A673 (cell line): ENCODE measurements at regions not wholly inside any gene's neighbourhood (a gene's known extent, or its start where the extent isn't known, plus 50 kb on each side); places are given as distances from the start of the nearest gene placed in this dataset.

Source experiments
- BruUV-seq: library from RNA; stranded (reverse); fragments of 400-500 nt; replicated peaks from 2 replicates; lab custom pipeline; 2021; lab: Mats Ljungman, UMichigan
- CTCF ChIA-PET: fragments of 300-600 bp; sonication (Branson Sonifier 250); formaldehyde crosslinking; loops from one replicate; lab custom pipeline; 2022; ENCODE audit warnings: antibody characterized with exemption; lab: Charles Lee
- POLR2A ChIA-PET: fragments of 300-600 bp; sonication (Branson Sonifier 250); formaldehyde crosslinking; loops from one replicate; lab custom pipeline; 2022; ENCODE audit warnings: antibody characterized with exemption; ENCODE audit not compliant: low non-redundant PET; lab: Charles Lee
- DNase-seq: peaks from one replicate; pipeline ENCODE4 v3.0.0-alpha.2; 2015; ENCODE audit warnings: low spot score
- H3K27ac ChIP-seq: fragments of 200-600 bp; sonication (generic); 2 replicates; pipeline ENCODE4 v1.5.1; 2016; ENCODE audit warnings: mixed run types, low read depth, mild to moderate bottlenecking, mixed read lengths, antibody characterized with exemption, low read length; ENCODE audit not compliant: poor library complexity, severe bottlenecking
- H3K27me3 ChIP-seq: fragments of 200-600 bp; sonication (generic); replicated peaks from 2 replicates; pipeline ENCODE4 v1.6.1; 2017; ENCODE audit warnings: mixed run types, low read depth, mild to moderate bottlenecking, mixed read lengths, antibody characterized with exemption, low read length; ENCODE audit not compliant: insufficient read depth, poor library complexity
- H3K36me3 ChIP-seq: fragments of 200-600 bp; sonication (generic); 2 replicates; pipeline ENCODE4 v1.6.1; 2016; ENCODE audit warnings: mixed run types, mild to moderate bottlenecking, mixed read lengths, antibody characterized with exemption, low read length; ENCODE audit not compliant: insufficient read depth, poor library complexity, severe bottlenecking
- H3K4me1 ChIP-seq: fragments of 200-600 bp; sonication (generic); 2 replicates; pipeline ENCODE4 v1.6.1; 2017; ENCODE audit warnings: mixed run types, mild to moderate bottlenecking, mixed read lengths, antibody characterized with exemption, low read length; ENCODE audit not compliant: insufficient read depth, poor library complexity, severe bottlenecking
- H3K4me3 ChIP-seq: fragments of 200-600 bp; sonication (generic); 2 replicates; pipeline ENCODE4 v1.5.1; 2016; ENCODE audit warnings: low read depth, mixed run types, mild to moderate bottlenecking, mixed read lengths, low read length; ENCODE audit not compliant: poor library complexity, severe bottlenecking
- H3K9me3 ChIP-seq: fragments of 200-600 bp; sonication (generic); 2 replicates; pipeline ENCODE4 v1.6.1; 2016; ENCODE audit warnings: mixed run types, low read depth, mild to moderate bottlenecking, mixed read lengths, antibody characterized with exemption, low read length; ENCODE audit not compliant: poor library complexity, severe bottlenecking
- EZH2 ChIP-seq: fragments of 200-600 bp; sonication (generic); IDR thresholded peaks from 2 replicates; pipeline ENCODE4 v1.6.1; 2017; ENCODE audit warnings: borderline replicate concordance, low read depth, mild to moderate bottlenecking, mixed read lengths, antibody characterized with exemption, low read length; ENCODE audit not compliant: poor library complexity, severe bottlenecking
- intact Hi-C: fragments of 100-400 bp; cut with micrococcal nuclease; formaldehyde crosslinking; loops from one replicate; pipeline ENCODE4 v1.10.0; 2022; ENCODE audit not compliant: unreplicated experiment
- TF ChIP-seq, protein P1 (sequence below): fragments of 300-800, 200-600 bp; sonication (generic); conservative IDR thresholded peaks from 2 replicates; pipeline ENCODE4 v1.5.1; 2017; ENCODE audit warnings: low read depth, mild to moderate bottlenecking, antibody characterized with exemption, low read length, moderate library complexity, mixed read lengths

DNA sequence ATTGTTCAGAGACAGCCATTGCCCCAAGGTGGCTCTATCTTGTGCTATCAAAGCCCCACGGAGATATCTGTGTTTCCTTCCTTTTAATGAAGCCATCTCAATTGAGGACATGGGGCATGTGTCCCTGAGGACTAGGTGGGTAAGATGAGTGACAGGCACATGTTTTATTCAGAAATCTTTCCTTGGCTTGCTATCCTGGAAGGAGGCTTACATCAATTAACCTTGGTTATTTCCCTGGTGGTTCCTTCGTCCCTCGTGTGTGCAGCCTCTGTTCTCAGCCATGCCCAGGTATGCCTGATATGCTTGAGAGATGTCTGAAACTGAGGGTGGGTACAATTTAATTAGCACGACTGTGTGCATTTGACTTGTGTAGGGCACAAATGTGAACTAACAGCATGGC, 102.2 kb upstream of the TUT7 start:
- Histone ChIP-seq H3K36me3 (no peaks in the 10 kb centered on the region), H3K9me3 (no peaks in the 10 kb centered on the region), H3K4me1 (peaks cover 47% of the 10 kb centered on the region), H3K27ac (no peak overlapping the region), H3K4me3 (no peak overlapping the region), H3K27me3 (no peaks in the 10 kb centered on the region)
- no TSS peak for BruUV-seq
- intact Hi-C loops, result no loop called here
- ChIA-PET POLR2A (no interaction called here), CTCF (no interaction called here)
- TF ChIP-seq, protein P1, sequence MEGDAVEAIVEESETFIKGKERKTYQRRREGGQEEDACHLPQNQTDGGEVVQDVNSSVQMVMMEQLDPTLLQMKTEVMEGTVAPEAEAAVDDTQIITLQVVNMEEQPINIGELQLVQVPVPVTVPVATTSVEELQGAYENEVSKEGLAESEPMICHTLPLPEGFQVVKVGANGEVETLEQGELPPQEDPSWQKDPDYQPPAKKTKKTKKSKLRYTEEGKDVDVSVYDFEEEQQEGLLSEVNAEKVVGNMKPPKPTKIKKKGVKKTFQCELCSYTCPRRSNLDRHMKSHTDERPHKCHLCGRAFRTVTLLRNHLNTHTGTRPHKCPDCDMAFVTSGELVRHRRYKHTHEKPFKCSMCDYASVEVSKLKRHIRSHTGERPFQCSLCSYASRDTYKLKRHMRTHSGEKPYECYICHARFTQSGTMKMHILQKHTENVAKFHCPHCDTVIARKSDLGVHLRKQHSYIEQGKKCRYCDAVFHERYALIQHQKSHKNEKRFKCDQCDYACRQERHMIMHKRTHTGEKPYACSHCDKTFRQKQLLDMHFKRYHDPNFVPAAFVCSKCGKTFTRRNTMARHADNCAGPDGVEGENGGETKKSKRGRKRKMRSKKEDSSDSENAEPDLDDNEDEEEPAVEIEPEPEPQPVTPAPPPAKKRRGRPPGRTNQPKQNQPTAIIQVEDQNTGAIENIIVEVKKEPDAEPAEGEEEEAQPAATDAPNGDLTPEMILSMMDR, result no peak
- TF ChIP-seq EZH2, result no peak
- no peak for DNase-seq

DNA sequence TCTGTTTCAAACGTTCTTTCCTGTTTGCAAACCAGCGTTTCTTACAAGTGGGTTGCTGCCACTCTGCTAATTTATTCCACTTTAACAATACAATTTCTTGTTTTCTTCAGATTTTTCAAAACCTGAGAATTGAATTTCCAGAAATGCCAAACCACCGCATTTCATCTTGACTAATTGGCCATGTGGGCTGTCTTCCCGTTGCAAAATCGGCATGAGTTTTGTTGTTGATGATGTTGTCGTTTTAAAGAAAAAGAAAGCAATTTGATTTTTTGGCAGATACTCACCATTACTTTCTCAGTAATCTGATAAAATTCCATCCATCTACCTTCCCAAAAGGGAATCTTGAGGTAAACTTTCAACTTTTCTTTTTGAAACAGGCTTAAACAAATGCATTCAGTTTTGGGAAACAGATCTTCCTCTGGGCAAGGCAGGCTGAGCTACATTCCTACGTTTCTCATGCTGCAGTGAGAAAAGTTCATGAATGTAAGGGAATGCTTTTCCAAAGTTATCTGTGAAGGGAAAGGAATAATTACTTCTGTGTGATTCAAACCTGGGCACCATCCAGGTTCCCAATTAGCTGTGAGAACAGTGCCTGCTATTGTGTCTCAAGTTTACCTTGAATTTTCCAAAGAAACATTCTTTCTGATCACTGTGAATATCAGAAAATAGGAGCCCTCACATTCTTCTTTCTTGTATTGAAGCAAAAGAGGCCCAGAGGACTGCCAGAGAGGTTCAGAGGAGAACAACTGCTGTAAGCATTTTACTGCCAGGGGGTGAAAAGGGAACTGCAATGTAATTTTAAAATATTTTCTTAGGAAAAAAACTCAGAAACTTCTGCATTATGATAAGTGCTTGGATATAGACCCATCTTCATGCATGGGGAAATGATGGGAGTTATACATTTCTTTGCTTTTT, 100.7 kb upstream of the TUT7 start:
- Histone ChIP-seq H3K4me3 (no peak overlapping the region), H3K36me3 (no peaks in the 10 kb centered on the region), H3K4me1 (peaks cover 36% of the 10 kb centered on the region), H3K27ac (no peak overlapping the region), H3K27me3 (no peaks in the 10 kb centered on the region), H3K9me3 (no peaks in the 10 kb centered on the region)
- DNase-seq, result no peak
- ChIA-PET POLR2A (no interaction called here), CTCF (no interaction called here)
- intact Hi-C loops, result no loop called here
- BruUV-seq, result no TSS peak
- TF ChIP-seq EZH2, result no peak
- TF ChIP-seq, protein P1, result no peak

DNA sequence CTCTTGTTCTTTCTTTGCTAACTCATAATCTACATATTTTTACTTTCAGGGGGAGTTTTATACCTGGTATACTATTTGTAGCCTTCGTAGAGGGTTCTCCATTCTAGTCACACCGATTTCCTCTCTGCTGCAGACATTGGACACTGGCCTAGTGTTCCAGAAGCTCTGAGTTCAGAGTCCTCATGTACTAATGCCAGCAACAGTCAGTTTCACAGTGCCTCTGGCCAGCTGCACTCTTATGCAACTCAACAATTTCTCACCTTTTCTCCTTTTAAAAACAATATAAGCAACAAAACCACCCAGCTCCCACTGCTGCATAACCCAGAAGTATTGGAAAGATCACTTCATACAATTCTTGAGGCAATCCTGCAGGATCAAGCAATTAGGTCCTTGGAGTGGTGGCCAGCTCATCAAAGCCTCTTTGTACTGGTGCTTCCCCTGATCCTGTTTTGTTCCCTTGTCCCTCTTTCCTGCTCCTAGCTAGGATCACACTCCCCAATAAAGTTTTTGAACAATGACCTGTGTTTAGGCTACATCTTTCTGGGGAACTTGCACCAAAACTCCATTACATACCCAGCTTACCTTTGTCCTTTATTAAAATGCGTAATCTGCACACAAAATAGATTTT, 98.1 kb upstream of the TUT7 start:
- H3K4me1 ChIP-seq, result peaks cover 10% of the 10 kb centered on the region
- ChIA-PET CTCF (no interaction called here), POLR2A (no interaction called here)
- no peaks in the 10 kb centered on the region for H3K9me3 ChIP-seq
- no peaks in the 10 kb centered on the region for H3K27me3 ChIP-seq
- no peak overlapping the region for H3K4me3 ChIP-seq
- no TSS peak for BruUV-seq
- H3K27ac ChIP-seq, result no peak overlapping the region
- no peak for TF ChIP-seq EZH2
- TF ChIP-seq, protein P1, result no peak
- H3K36me3 ChIP-seq, result no peaks in the 10 kb centered on the region
- DNase-seq, result no peak
- intact Hi-C loops, result no loop called here
